Activated CD4-positive, alpha-beta memory T cell treated with anti-CD3 and anti-CD28 coated beads, Interleukin-2, amount 10 ng/mL, durations not matched to agents 7 days and 5 days (primary cell): ENCODE measurements at regions not wholly inside any gene's neighbourhood (a gene's known extent, or its start where the extent isn't known, plus 50 kb on each side); places are given as distances from the start of the nearest gene placed in this dataset.

Source experiments
- CTCF ChIA-PET: fragments of 350-600 bp; sonication (Branson Sonifier 250); formaldehyde crosslinking; loops from one replicate; lab custom pipeline; 2021; ENCODE audit warnings: antibody characterized with exemption, inconsistent platforms; lab: Charles Lee
- POLR2A ChIA-PET: fragments of 350-600 bp; sonication (Branson Sonifier 250); formaldehyde crosslinking; loops from one replicate; lab custom pipeline; 2021; ENCODE audit warnings: antibody characterized with exemption; lab: Charles Lee
- DNase-seq: peaks from one replicate; pipeline ENCODE4 v3.0.0-alpha.2; 2020
- H3K27ac Mint-ChIP-seq: one replicate; pipeline ENCODE4 v1.8.0; 2021; ENCODE audit warnings: mild to moderate bottlenecking, mixed read lengths
- H3K27me3 Mint-ChIP-seq: one replicate; pipeline ENCODE4 v1.8.0; 2021; ENCODE audit warnings: mixed read lengths
- H3K36me3 Mint-ChIP-seq: one replicate; pipeline ENCODE4 v1.8.0; 2021; ENCODE audit warnings: low read depth, mixed read lengths
- H3K4me1 Mint-ChIP-seq: one replicate; pipeline ENCODE4 v1.8.0; 2021; ENCODE audit warnings: mixed read lengths
- H3K4me3 Mint-ChIP-seq: one replicate; pipeline ENCODE4 v1.8.0; 2021; ENCODE audit warnings: mild to moderate bottlenecking, mixed read lengths
- H3K9me3 Mint-ChIP-seq: one replicate; pipeline ENCODE4 v1.8.0; 2021; ENCODE audit warnings: mixed read lengths

DNA sequence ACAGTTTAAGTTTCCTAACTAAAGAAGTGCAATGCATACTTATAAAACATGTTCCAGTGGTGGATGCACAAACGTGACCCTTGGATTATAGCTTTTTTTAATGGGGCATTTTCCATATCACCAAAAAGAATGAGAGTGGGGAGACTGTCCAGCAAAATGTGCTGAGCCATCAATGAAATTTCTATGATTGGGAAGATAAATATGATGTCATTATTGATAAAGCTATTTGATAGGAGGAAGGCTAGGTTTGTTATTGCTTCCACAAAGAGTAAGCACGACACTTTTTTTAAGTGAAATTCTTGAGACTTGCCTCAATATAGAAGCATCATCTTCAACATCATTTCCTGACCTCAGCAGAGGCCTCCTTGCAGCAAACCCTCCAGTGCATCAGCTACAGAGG lies 174.6 kb upstream of the CLEC14A start:
- Mint-ChIP-seq H3K27ac (no peak overlapping the region), H3K9me3 (peaks cover 3% of the 10 kb centered on the region), H3K27me3 (no peaks in the 10 kb centered on the region), H3K36me3 (no peaks in the 10 kb centered on the region), H3K4me1 (no peaks in the 10 kb centered on the region), H3K4me3 (no peak overlapping the region)
- CTCF ChIA-PET, result no interaction called here
- POLR2A ChIA-PET, result no interaction called here
- no peak for DNase-seq

DNA sequence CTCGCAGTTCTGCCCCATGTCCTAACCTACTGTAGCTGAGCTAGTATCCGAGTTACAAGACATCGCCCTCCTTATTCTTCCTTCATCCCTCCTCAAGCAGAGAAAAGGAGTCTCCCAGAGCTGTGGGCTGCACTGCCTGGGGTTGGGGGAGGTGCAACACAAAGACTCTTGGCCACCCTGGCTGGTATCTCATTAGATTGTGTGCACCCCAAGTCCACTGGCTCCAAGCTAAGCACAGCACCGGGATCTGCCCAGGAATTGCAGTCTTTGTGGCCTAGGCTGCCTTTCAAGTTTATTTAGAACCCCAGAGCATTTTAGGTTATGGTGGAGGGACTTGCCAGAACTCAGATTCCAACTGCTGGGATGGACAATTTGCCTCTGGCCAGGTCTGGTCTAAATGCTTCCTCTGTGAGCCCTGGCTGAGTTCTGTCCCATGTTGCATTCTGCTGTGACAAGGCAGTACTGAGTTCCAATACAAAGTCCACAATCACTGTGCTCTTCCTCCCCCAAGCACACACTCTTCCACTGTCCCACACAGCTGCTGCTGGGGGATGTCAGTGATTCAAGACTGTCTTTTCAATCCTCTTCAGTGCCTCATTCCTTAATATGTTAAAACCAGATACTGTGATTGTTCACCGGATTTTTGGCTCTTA lies 169.6 kb upstream of the CLEC14A start:
- H3K4me1 Mint-ChIP-seq, result no peaks in the 10 kb centered on the region
- H3K27ac Mint-ChIP-seq, result no peak overlapping the region
- ChIA-PET POLR2A (no interaction called here), CTCF (no interaction called here)
- no peaks in the 10 kb centered on the region for H3K27me3 Mint-ChIP-seq
- H3K36me3 Mint-ChIP-seq, result no peaks in the 10 kb centered on the region
- peaks cover 9% of the 10 kb centered on the region for H3K9me3 Mint-ChIP-seq
- no peak overlapping the region for H3K4me3 Mint-ChIP-seq
- no peak for DNase-seq

DNA sequence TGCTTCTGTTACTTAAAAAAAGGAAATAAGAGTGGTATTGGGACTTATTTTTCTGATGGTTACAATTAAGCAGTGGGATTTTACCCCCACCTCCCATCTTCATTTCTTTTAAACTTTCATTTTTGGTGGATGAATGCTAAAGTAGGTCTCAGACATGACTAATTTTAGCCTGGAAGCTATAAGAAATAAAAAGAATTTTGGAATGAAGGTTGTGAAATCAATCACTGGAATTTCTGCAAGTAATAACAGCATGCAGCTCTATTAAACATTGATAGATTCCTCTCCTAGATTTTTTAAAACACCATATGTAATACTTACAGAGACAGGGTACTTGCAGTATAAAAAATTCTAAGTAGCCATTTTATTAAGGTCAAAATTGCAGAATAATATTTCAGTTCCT lies 164.2 kb upstream of the CLEC14A start:
- no peak for DNase-seq
- H3K27ac Mint-ChIP-seq, result no peak overlapping the region
- H3K36me3 Mint-ChIP-seq, result no peaks in the 10 kb centered on the region
- H3K4me3 Mint-ChIP-seq, result no peak overlapping the region
- CTCF ChIA-PET, result no interaction called here
- POLR2A ChIA-PET, result no interaction called here
- peaks cover 2% of the 10 kb centered on the region for H3K27me3 Mint-ChIP-seq
- no peaks in the 10 kb centered on the region for H3K4me1 Mint-ChIP-seq
- H3K9me3 Mint-ChIP-seq, result peaks cover 5% of the 10 kb centered on the region

GRCh38 chr14:38419579-38419978 lies 163.7 kb upstream of the CLEC14A start:
- Mint-ChIP-seq H3K4me3 (no peak overlapping the region), H3K27me3 (peaks cover 2% of the 10 kb centered on the region), H3K4me1 (no peaks in the 10 kb centered on the region), H3K9me3 (peaks cover 5% of the 10 kb centered on the region), H3K36me3 (no peaks in the 10 kb centered on the region), H3K27ac (no peak overlapping the region)
- ChIA-PET POLR2A (no interaction called here), CTCF (no interaction called here)
- DNase-seq, result no peak

- ChIA-PET CTCF (no interaction called here), POLR2A (no interaction called here)
- H3K27ac Mint-ChIP-seq, result no peak overlapping the region
Measured at GRCh38 chr14:38412654-38413053, 156.8 kb upstream of the CLEC14A start.

DNA sequence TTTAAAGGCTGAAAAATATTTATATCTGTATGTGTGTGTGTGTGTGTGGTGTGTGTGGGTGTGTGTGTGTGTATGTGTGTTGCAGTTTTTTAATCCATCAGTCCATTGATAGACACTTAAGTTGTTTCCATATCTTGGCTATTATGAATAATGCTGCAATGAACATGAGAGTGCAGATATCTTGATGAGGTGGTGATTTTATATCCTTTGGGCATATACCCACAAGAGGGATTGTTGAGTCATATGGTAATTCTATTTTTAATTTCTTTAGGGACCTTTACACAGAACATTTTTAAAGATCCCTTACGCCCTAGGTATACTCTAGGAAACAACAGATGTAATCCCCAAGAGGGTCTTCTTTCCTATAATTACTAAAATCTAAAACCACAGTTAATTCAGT lies 154.5 kb upstream of the CLEC14A start:
- Mint-ChIP-seq H3K27ac (no peak overlapping the region), H3K9me3 (peaks cover 2% of the 10 kb centered on the region), H3K4me1 (no peaks in the 10 kb centered on the region), H3K4me3 (no peak overlapping the region), H3K27me3 (no peaks in the 10 kb centered on the region), H3K36me3 (no peaks in the 10 kb centered on the region)
- no peak for DNase-seq
- CTCF ChIA-PET, result no interaction called here
- POLR2A ChIA-PET, result no interaction called here

More at GRCh38 chr14:38412654-38413053, 156.8 kb upstream of the CLEC14A start:
- Mint-ChIP-seq H3K9me3 (peaks cover 2% of the 10 kb centered on the region), H3K36me3 (no peaks in the 10 kb centered on the region), H3K4me1 (no peaks in the 10 kb centered on the region), H3K27me3 (no peaks in the 10 kb centered on the region), H3K4me3 (no peak overlapping the region)
- DNase-seq, result no peak

DNA sequence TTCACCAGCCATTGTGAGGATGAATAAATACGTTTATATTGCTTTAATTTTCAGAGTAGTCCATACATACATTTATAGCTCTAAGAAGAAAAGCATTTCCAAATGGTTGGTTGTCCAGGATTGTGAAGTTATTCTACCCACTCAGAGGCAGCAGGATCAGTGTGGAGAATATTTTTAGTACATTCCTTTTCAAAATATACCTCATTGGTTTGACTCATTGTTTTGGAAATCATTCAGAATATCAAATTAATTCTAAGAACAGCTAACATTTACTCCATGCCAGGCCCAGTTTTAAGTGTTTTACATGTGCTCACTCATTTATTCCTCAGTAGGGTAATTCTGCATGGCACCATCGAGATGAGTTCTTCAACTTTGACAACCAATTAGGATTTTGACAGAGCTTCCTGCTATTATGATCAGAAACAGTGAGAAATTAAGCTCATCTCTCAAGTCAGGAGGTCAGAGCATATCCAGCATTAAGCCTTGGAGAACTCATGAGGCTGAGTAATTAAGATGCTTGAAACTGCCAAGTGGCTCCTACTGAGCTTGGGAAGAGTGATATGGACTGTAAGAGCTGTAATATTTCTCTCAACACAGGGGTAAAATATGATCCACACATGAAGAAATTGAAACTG lies 153.3 kb upstream of the CLEC14A start:
- DNase-seq, result no peak
- Mint-ChIP-seq H3K4me1 (no peaks in the 10 kb centered on the region), H3K9me3 (peaks cover 2% of the 10 kb centered on the region), H3K27me3 (no peaks in the 10 kb centered on the region), H3K4me3 (no peak overlapping the region), H3K36me3 (no peaks in the 10 kb centered on the region), H3K27ac (no peak overlapping the region)
- CTCF ChIA-PET, result no interaction called here
- POLR2A ChIA-PET, result no interaction called here

- CTCF ChIA-PET, result no interaction called here
- Mint-ChIP-seq H3K36me3 (no peaks in the 10 kb centered on the region), H3K9me3 (no peaks in the 10 kb centered on the region)
Measured at GRCh38 chr14:38405851-38406635, 150.2 kb upstream of the CLEC14A start.

DNA sequence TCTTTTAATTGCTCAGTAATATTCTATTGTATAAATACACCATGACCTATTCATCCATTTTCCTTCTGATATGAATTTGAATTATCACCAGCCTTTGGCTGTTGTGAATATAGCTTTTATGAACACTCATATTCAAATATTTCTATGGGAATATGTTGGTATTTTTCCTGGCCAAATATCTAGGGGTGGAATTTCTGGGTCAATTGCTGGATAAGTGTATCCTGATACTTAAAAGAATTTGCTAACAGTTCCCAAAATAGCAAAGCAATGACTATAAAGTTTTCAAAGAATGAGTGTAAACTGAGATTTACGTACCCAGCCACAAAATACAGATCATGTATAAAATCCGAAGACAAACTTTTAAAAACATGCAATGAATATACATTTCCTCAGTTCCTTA lies 148.7 kb upstream of the CLEC14A start:
- H3K27ac Mint-ChIP-seq, result no peak overlapping the region
- H3K9me3 Mint-ChIP-seq, result no peaks in the 10 kb centered on the region
- no peaks in the 10 kb centered on the region for H3K36me3 Mint-ChIP-seq
- POLR2A ChIA-PET, result no interaction called here
- H3K27me3 Mint-ChIP-seq, result peaks cover 8% of the 10 kb centered on the region
- no peak overlapping the region for H3K4me3 Mint-ChIP-seq
- CTCF ChIA-PET, result no interaction called here
- DNase-seq, result no peak
- no peaks in the 10 kb centered on the region for H3K4me1 Mint-ChIP-seq

More at GRCh38 chr14:38405851-38406635, 150.2 kb upstream of the CLEC14A start:
- Mint-ChIP-seq H3K27me3 (peaks cover 8% of the 10 kb centered on the region), H3K27ac (no peak overlapping the region), H3K4me3 (no peak overlapping the region), H3K4me1 (no peaks in the 10 kb centered on the region)
- DNase-seq, result no peak
- POLR2A ChIA-PET, result no interaction called here

- CTCF ChIA-PET, result no interaction called here
- Mint-ChIP-seq H3K4me3 (no peak overlapping the region), H3K9me3 (no peaks in the 10 kb centered on the region), H3K36me3 (no peaks in the 10 kb centered on the region), H3K4me1 (no peaks in the 10 kb centered on the region), H3K27ac (no peak overlapping the region), H3K27me3 (peaks cover 8% of the 10 kb centered on the region)
- no peak for DNase-seq
- POLR2A ChIA-PET, result no interaction called here
Measured at GRCh38 chr14:38404100-38404541, 148.2 kb upstream of the CLEC14A start.

- ChIA-PET POLR2A (no interaction called here), CTCF (no interaction called here)
- no peak overlapping the region for H3K27ac Mint-ChIP-seq
Measured at GRCh38 chr14:38400751-38401150, 144.9 kb upstream of the CLEC14A start.

GRCh38 chr14:38399652-38400051 lies 143.8 kb upstream of the CLEC14A start:
- ChIA-PET POLR2A (no interaction called here), CTCF (no interaction called here)
- H3K27ac Mint-ChIP-seq, result no peak overlapping the region
- H3K4me3 Mint-ChIP-seq, result no peak overlapping the region
- no peaks in the 10 kb centered on the region for H3K4me1 Mint-ChIP-seq
- H3K9me3 Mint-ChIP-seq, result no peaks in the 10 kb centered on the region
- H3K27me3 Mint-ChIP-seq, result peaks cover 8% of the 10 kb centered on the region
- DNase-seq, result no peak
- H3K36me3 Mint-ChIP-seq, result no peaks in the 10 kb centered on the region

More at GRCh38 chr14:38400751-38401150, 144.9 kb upstream of the CLEC14A start:
- no peaks in the 10 kb centered on the region for H3K9me3 Mint-ChIP-seq
- no peaks in the 10 kb centered on the region for H3K4me1 Mint-ChIP-seq
- DNase-seq, result no peak
- no peak overlapping the region for H3K4me3 Mint-ChIP-seq
- H3K36me3 Mint-ChIP-seq, result no peaks in the 10 kb centered on the region
- H3K27me3 Mint-ChIP-seq, result peaks cover 8% of the 10 kb centered on the region

GRCh38 chr14:38394767-38395166 lies 138.9 kb upstream of the CLEC14A start:
- Mint-ChIP-seq H3K4me1 (no peaks in the 10 kb centered on the region), H3K4me3 (no peak overlapping the region), H3K9me3 (no peaks in the 10 kb centered on the region), H3K27ac (no peak overlapping the region), H3K27me3 (no peaks in the 10 kb centered on the region), H3K36me3 (no peaks in the 10 kb centered on the region)
- ChIA-PET CTCF (no interaction called here), POLR2A (no interaction called here)
- no peak for DNase-seq
